HEK293 (cell line): ENCODE measurements at regions not wholly inside any gene's neighbourhood (a gene's known extent, or its start where the extent isn't known, plus 50 kb on each side); places are given as distances from the start of the nearest gene placed in this dataset.

Experiments
- CTCF ChIA-PET: fragments of 350-600 bp; formaldehyde crosslinking; extraction: SDS; loops from one replicate; lab custom pipeline; 2021; ENCODE audit warnings: antibody characterized with exemption; lab: Yijun Ruan, JAX
- POLR2A ChIA-PET: fragments of 300-600 bp; formaldehyde crosslinking; extraction: SDS; loops from one replicate; lab custom pipeline; 2020; ENCODE audit warnings: antibody characterized with exemption, inconsistent platforms; lab: Yijun Ruan, JAX
- H3K27ac ChIP-seq: fragments of 200-500 bp; sonication (Bioruptor generic); 2 replicates; pipeline ENCODE4 v1.5.1; 2014; ENCODE audit warnings: low read depth, low read length, control low read depth, inconsistent platforms; ENCODE audit errors: extremely low read depth
- H3K36me3 ChIP-seq, 2 experiments: fragments of 200-500 bp in 1 of 2; sonication (Bioruptor generic) in 1 of 2; 1 replicate in 1 of 2; 2 replicates in 1 of 2; pipeline ENCODE4 v1.5.1; 2014 to 2017; ENCODE audit warnings: inconsistent platforms in 2 of 2, low read length in 2 of 2; ENCODE audit not compliant: control insufficient read depth in 2 of 2, insufficient read depth in 1 of 2
- H3K4me1 ChIP-seq: fragments of 200-500 bp; sonication (Bioruptor generic); 2 replicates; pipeline ENCODE4 v1.5.1; 2014; ENCODE audit warnings: mild to moderate bottlenecking, low read length, inconsistent platforms; ENCODE audit not compliant: control insufficient read depth, insufficient read depth
- H3K4me3 ChIP-seq: 2 replicates; pipeline ENCODE4 v1.5.1; 2011; ENCODE audit warnings: low read depth, mild to moderate bottlenecking, control low read depth, low read length, moderate library complexity
- H3K9me3 ChIP-seq: fragments of 200-500 bp; sonication (Bioruptor generic); 2 replicates; pipeline ENCODE4 v1.5.1; 2014; ENCODE audit warnings: low read depth, low read length, inconsistent platforms; ENCODE audit not compliant: control insufficient read depth, insufficient read depth
- HOXA7 ChIP-seq: sonication (generic); formaldehyde crosslinking; IDR thresholded peaks from 2 replicates; pipeline ENCODE4 v1.8.1; 2022; ENCODE audit warnings: missing genetic modification reagents, borderline replicate concordance
- SCRT2 ChIP-seq: fragments of 450-650 bp; formaldehyde crosslinking; IDR thresholded peaks from 2 replicates; pipeline ENCODE4 v1.5.1; 2016; ENCODE audit warnings: missing biosample characterization, missing genetic modification characterization
- WT1 ChIP-seq: fragments of 450-650 bp; formaldehyde crosslinking; IDR thresholded peaks from 2 replicates; pipeline ENCODE4 v1.5.1; 2016; ENCODE audit warnings: missing biosample characterization, missing genetic modification characterization
- YY2 ChIP-seq: fragments of 450-650 bp; formaldehyde crosslinking; IDR thresholded peaks from 2 replicates; pipeline ENCODE4 v1.5.1; 2016; ENCODE audit warnings: missing biosample characterization, missing genetic modification characterization
- ZFP37 ChIP-seq: fragments of 450-650 bp; formaldehyde crosslinking; IDR thresholded peaks from 2 replicates; pipeline ENCODE4 v1.5.1; 2016; ENCODE audit warnings: missing biosample characterization, missing genetic modification characterization
- ZFP41 ChIP-seq: fragments of 450-650 bp; formaldehyde crosslinking; IDR thresholded peaks from 2 replicates; pipeline ENCODE4 v1.5.1; 2016; ENCODE audit warnings: missing biosample characterization, missing genetic modification characterization, borderline replicate concordance
- ZNF274 ChIP-seq, 2 experiments: fragments of 200-500 bp in 1 of 2; fragments of 450-650 bp in 1 of 2; sonication (Bioruptor generic) in 1 of 2; formaldehyde crosslinking in 1 of 2; IDR thresholded peaks; 2 replicates each; pipeline versions ENCODE4 v1.5.1 to v1.6.1; 2014 to 2016; ENCODE audit warnings: borderline replicate concordance in 1 of 2, inconsistent platforms in 1 of 2, low read length in 1 of 2, missing biosample characterization in 1 of 2, missing genetic modification characterization in 1 of 2
- ZNF335 ChIP-seq: fragments of 450-650 bp; formaldehyde crosslinking; conservative IDR thresholded peaks from 2 replicates; pipeline ENCODE4 v1.5.1; 2016; ENCODE audit warnings: missing biosample characterization, missing genetic modification characterization
- ZNF341 ChIP-seq: fragments of 450-650 bp; formaldehyde crosslinking; IDR thresholded peaks from 2 replicates; pipeline ENCODE4; 2016; ENCODE audit warnings: low read depth, missing biosample characterization, missing genetic modification characterization
- ZNF391 ChIP-seq: fragments of 450-650 bp; formaldehyde crosslinking; IDR thresholded peaks from 2 replicates; pipeline ENCODE4 v1.5.1; 2016; ENCODE audit warnings: low read depth, missing biosample characterization, missing genetic modification characterization, borderline replicate concordance
- ZNF544 ChIP-seq: fragments of 450-650 bp; formaldehyde crosslinking; IDR thresholded peaks from 2 replicates; pipeline ENCODE4 v1.5.0; 2017; ENCODE audit warnings: missing biosample characterization, missing genetic modification characterization
- ZNF660 ChIP-seq: fragments of 450-650 bp; IDR thresholded peaks from 2 replicates; pipeline ENCODE4 v1.5.1; 2018; ENCODE audit warnings: missing biosample characterization, mild to moderate bottlenecking, missing genetic modification characterization
- ZNF777 ChIP-seq: fragments of 450-650 bp; formaldehyde crosslinking; IDR thresholded peaks from 2 replicates; pipeline ENCODE4 v1.5.1; 2017; ENCODE audit warnings: missing biosample characterization, missing genetic modification characterization, borderline replicate concordance
- ZNF785 ChIP-seq: fragments of 450-650 bp; formaldehyde crosslinking; IDR thresholded peaks from 2 replicates; pipeline ENCODE4 v1.5.1; 2016; ENCODE audit warnings: missing biosample characterization, missing genetic modification characterization
- TF ChIP-seq, protein P1 (sequence below): fragments of 450-650 bp; formaldehyde crosslinking; IDR thresholded peaks from 2 replicates; pipeline ENCODE4 v1.5.1; 2016; ENCODE audit warnings: missing biosample characterization, missing genetic modification characterization, low read depth
- TF ChIP-seq, protein P2 (sequence below): fragments of 450-650 bp; formaldehyde crosslinking; IDR thresholded peaks from 2 replicates; pipeline ENCODE4 v1.5.1; 2016; ENCODE audit warnings: missing biosample characterization, missing genetic modification characterization
- TF ChIP-seq, protein P3 (sequence below): fragments of 450-650 bp; formaldehyde crosslinking; IDR thresholded peaks from 2 replicates; pipeline ENCODE4 v1.5.1; 2016; ENCODE audit warnings: missing biosample characterization, missing genetic modification characterization

DNA sequence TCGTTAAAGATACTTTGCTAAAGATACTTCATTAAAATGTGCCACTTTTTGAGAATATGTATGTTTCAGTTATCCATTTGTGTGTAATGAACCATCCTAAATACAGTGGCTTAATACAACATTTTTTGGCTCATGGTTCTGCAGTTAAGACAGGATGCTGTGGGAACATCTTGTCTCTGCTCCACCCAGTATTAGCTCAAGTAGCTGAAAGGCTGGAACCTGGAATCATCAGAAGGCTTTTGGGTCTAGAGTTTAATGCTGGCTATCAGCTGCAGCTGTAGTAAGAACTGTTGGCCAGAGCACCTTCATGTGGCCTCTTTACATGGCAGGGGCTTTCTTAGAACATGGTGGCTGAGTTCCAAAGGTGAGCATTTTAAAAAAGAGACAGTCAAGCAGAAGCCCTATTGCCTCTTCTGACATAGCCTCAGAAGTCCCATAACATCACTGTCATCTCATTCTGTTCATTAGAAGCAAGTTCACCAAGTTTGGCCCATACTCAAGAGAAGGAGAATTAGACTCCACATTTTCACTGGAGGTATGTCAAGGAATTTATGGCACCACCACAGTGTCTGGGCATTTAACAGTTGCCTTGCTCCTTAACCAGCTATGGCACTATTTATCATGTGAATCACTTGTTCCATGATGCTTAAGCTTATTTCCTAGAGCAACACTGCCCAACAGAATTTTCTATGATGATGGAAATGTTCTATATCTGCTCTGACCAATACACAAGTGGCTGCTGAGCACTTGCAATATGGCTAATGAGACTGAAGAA, 70.4 kb upstream of the PDZRN3 start (continued):
- TF ChIP-seq, protein P1, sequence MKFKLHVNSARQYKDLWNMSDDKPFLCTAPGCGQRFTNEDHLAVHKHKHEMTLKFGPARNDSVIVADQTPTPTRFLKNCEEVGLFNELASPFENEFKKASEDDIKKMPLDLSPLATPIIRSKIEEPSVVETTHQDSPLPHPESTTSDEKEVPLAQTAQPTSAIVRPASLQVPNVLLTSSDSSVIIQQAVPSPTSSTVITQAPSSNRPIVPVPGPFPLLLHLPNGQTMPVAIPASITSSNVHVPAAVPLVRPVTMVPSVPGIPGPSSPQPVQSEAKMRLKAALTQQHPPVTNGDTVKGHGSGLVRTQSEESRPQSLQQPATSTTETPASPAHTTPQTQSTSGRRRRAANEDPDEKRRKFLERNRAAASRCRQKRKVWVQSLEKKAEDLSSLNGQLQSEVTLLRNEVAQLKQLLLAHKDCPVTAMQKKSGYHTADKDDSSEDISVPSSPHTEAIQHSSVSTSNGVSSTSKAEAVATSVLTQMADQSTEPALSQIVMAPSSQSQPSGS = no peak
- TF ChIP-seq ZNF335 (tag by site-specific recombination) = no peak
- TF ChIP-seq, all 188 proteins: peak for 0

DNA sequence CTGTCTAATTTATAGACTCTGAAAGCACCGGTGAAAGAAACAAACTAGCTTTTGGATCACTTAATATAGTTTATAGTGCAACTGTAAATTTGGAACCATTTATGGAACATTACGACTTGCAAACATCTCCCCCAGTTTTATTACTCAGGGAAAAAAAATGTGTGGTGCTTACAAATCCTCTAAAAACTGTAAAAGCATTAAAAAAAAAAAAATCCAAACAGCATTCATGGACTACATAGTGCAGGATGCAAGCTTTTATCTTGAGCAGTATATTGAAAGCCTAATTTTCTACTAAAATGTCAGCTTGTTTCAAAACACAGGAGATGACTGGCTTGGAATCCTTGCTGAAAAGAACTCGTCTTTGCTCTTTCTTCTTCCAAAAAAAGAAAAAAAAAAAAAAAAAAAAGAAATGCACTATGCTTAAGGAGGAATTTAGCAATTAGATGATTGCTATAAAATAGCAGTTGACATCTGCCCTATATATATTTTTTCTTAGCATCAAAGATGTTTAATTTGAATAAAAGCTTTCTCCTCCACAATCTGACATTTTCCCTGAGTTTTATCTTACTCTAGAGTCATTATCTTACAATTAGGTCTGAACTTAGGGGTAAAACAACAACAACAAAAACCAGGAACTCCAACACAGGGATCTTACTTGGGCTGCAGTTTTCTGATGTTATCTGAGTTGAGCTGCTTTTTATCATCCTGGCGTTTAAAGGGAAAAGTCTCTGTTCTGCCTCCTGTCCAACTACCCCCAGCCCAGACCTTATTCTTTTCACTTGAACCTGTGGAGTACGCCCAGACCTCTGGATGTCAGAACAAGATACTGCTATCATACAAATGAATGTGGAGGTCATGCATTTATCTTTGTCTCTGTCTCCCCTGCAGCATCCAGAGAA, 62.6 kb upstream of the PDZRN3 start:
- H3K9me3 ChIP-seq = no peaks in the 10 kb centered on the region
- POLR2A ChIA-PET = interaction anchor here (0.7 kb wide), 1 partner anchor 152 kb away, joined by 7 read pairs; no protein-coding TSS in a partner anchor
- no peak overlapping the region for H3K27ac ChIP-seq
- TF ChIP-seq, protein P2, sequence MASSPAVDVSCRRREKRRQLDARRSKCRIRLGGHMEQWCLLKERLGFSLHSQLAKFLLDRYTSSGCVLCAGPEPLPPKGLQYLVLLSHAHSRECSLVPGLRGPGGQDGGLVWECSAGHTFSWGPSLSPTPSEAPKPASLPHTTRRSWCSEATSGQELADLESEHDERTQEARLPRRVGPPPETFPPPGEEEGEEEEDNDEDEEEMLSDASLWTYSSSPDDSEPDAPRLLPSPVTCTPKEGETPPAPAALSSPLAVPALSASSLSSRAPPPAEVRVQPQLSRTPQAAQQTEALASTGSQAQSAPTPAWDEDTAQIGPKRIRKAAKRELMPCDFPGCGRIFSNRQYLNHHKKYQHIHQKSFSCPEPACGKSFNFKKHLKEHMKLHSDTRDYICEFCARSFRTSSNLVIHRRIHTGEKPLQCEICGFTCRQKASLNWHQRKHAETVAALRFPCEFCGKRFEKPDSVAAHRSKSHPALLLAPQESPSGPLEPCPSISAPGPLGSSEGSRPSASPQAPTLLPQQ (tag by site-specific recombination) = no peak
- no peak for TF ChIP-seq ZNF544
- no peak for TF ChIP-seq HOXA7
- no peak for TF ChIP-seq ZNF341 (tag by site-specific recombination)
- TF ChIP-seq ZNF785 = no peak
- no peak for TF ChIP-seq ZNF391 (tag by site-specific recombination)
- no peak for TF ChIP-seq ZNF777 (tag by site-specific recombination)
- no peak for TF ChIP-seq ZFP41
- TF ChIP-seq YY2 (tag by site-specific recombination) = no peak
- TF ChIP-seq WT1 = no peak
- no peaks in the 10 kb centered on the region for H3K4me1 ChIP-seq
- no peaks in the 10 kb centered on the region for H3K36me3 ChIP-seq
- CTCF ChIA-PET = no interaction called here
- H3K4me3 ChIP-seq = no peak overlapping the region

DNA sequence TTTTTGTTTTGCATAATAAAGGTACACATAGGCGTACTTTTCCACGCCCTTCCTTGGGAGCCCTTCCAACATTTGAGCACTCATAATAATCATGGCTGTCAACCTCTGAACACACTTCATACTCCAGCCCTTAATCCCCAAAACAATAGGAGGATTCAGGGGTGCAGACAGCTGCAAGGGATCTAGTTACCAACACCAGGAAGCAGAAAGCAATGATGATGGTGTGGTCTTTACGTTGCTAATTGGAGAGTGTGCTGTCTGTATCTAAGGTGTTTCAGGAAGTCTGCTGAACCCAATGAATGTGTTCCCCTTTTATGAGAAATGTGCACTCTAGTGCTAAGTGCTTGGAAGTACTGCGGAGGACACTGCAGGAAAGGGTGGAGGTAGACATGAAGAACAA, 60.3 kb upstream of the PDZRN3 start:
- no peaks in the 10 kb centered on the region for H3K36me3 ChIP-seq
- ChIA-PET POLR2A (no interaction called here), CTCF (interaction anchor here (1.0 kb wide), 1 partner anchor 15 kb away, joined by 5 read pairs; no protein-coding TSS in a partner anchor)
- no peaks in the 10 kb centered on the region for H3K4me1 ChIP-seq
- H3K4me3 ChIP-seq = no peak overlapping the region
- TF ChIP-seq, protein P3, sequence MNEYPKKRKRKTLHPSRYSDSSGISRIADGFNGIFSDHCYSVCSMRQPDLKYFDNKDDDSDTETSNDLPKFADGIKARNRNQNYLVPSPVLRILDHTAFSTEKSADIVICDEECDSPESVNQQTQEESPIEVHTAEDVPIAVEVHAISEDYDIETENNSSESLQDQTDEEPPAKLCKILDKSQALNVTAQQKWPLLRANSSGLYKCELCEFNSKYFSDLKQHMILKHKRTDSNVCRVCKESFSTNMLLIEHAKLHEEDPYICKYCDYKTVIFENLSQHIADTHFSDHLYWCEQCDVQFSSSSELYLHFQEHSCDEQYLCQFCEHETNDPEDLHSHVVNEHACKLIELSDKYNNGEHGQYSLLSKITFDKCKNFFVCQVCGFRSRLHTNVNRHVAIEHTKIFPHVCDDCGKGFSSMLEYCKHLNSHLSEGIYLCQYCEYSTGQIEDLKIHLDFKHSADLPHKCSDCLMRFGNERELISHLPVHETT (tag by site-specific recombination) = no peak
- TF ChIP-seq ZNF391 (tag by site-specific recombination) (no peak), ZNF660 (tag by site-specific recombination) (no peak), ZNF274 (IDR thresholded peaks at IDR 0.05; ENCODE audit: low read length) (no peak), ZNF274 (tag by site-specific recombination; IDR thresholded peaks at IDR 0.05; ENCODE audit: borderline replicate concordance) (no peak), ZFP37 (tag by site-specific recombination) (no peak), SCRT2 (tag by site-specific recombination) (no peak)
- no peak overlapping the region for H3K27ac ChIP-seq
- no peaks in the 10 kb centered on the region for H3K9me3 ChIP-seq
